GM18519 (cell line): ENCODE measurements at regions not wholly inside any gene's neighbourhood (a gene's known extent, or its start where the extent isn't known, plus 50 kb on each side); places are given as distances from the start of the nearest gene placed in this dataset.
"Not testable (repeated sequence)": the region's sequence is repeated elsewhere in the genome, so short reads cannot be mapped to it uniquely, and the experiment has no call there.

Experiments
- ATAC-seq: cut with Tn5 transposase; IDR thresholded peaks from one replicate; pipeline ENCODE4 v1.9.1; 2021; ENCODE audit warnings: mild to moderate bottlenecking, moderate library complexity; ENCODE audit not compliant: unreplicated experiment, low FRiP score

DNA sequence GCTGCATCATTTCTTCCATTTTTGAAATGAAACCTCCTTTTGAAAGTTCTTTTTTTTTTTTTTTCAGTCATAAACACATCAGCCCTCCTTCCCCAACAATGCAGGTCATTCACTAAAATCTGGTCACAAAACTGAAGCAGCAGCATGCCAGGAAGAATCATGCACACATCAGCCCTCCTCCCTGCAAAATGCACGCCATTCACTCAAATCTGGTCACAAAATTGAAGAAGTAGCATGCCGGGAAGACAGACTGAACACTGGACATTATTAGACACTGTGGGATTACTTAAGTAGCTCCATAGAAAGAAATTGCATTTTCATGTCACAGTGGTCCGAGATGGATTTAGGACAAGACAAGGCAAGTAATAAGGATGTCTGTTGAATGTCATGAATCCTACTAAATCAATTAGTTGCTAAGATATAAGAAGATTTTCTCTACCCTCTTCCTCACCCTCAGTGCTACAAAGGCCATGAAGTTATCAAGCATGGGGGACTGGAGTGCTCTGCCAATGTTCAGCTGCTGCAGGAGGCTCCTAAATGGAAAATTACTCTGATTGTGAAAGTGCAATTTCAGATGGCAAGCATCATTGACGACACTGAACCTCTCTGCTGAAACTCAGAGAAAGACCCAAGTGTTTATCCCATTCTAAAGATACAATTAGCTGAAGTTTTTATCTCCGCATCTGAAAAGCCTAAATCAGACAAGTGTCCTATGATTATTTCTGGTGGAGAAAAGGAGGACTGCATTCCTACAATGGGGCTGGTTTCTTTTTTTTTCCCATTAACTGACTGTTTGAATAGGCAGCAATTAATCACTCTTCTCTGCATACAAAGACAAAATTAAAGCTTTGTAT lies 913.2 kb downstream of the DIAPH3 start:
- ATAC-seq, result no peak

GRCh38 chr13:59259165-59260000 lies 904.3 kb downstream of the DIAPH3 start:
- no peak for ATAC-seq

DNA sequence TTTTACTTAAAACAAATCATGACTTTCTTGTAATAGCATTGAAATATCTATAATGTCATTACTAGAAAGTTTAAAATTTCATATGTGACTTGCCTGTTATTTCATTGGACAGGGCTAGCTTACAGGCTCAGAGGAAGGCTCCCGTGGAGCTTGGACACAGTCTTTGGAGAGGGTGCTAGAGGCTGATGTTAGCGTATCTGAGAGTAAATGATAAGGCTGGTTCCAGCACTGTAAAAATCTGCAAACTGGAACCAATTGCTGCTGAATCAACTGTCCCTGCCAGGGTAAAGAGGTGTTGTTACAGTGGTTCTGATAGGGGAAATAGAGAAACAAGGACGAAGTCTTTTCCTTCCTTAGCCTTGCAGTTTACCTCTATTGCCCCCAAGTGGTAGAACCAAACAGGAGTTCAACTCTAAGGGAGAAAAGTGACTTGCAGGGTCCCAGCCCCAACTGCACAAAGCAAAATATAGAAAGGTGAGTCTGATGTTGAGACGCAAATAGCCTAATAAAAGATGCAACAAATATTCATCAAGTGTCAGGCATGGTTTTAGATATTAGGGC lies 901.7 kb downstream of the DIAPH3 start:
- ATAC-seq, result no peak

- ATAC-seq, result no peak
Observed at GRCh38 chr13:59263531-59263930, 900.2 kb downstream of the DIAPH3 start.

DNA sequence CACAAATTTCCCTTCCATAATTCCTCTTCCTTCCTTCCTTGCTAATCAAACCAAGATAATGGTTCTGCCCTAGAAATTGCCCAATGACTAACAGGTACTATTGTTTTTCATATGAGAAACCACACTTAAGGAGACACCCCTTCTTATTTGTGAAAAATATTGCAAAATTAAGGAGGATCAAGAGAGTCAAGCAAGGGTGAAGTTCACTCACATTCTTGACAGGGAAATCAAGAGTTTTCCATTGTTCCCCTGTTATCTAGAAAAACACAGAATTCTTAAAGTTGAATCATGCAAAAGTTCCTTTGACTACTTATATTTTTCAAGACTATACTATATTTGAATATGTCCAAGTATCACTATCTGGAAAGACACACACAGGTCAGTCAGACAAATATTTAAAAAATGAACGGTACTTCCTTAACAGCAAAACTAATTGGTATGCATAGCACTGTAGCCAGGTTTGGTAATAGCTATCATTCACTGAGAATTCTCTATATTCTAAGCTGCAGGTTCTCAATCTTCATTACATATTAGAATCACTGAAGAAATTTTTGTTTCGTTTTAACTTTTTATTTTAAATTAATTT lies 897.2 kb downstream of the DIAPH3 start:
- ATAC-seq, result no peak

DNA sequence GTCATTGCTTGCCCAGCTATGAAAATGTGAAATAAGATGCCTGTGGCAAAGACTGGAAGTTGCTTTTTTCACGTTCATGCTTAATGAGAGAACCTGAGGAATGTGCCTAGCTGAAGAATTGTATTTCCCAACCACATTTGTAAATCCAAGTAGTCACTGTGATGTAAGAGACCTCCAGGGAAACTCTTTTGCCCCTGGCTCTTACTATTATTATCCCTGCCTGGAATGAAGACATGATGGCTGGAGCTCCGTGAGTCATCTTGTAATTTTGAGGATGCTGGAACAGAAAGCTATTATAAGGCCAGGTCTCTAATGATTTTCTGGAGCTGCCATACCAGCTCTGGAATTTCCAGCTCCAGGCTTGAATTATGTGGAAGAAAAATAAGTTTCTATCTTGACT lies 894.3 kb downstream of the DIAPH3 start:
- no peak for ATAC-seq

- no peak for ATAC-seq
Observed at GRCh38 chr13:59270327-59270726, 893.4 kb downstream of the DIAPH3 start.

DNA sequence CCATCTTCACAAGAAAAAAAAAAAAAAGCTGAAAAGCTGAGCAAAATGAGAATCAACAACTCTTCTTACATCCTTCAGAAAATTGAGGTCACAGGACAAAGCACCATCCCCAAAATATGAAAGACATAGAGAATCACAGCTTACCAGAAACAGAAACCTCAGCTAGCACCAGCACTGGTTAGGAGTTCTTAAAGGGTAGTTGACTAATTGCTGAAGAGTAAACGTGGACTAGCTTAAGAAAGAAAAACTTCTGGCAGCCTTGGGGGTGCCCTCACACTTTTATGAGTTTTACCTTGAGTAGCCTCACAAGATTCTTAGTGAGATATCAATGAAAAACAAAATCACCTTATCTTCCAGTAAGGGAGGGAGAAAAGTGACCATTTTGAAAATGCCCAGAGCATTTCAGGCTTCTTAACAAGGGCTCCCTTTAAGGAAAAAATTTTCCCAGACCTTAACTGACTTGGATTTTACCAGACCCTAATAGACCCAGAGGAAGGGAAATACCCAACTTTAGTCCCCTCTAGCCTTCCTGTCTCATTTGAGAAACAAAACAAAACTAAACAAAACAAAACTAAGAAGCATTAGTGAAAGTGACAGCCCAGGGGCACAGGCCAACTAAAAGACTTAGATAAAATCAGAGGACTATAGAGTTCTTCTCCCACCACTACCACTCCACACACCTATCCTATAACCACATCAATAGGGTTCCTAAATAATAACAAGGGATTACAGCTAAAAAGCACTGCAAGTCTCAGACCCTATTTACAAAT lies 888.6 kb downstream of the DIAPH3 start:
- peak; percentile 63 for ATAC-seq

- no peak for ATAC-seq
Observed at GRCh38 chr13:59276436-59276835, 887.3 kb downstream of the DIAPH3 start.

DNA sequence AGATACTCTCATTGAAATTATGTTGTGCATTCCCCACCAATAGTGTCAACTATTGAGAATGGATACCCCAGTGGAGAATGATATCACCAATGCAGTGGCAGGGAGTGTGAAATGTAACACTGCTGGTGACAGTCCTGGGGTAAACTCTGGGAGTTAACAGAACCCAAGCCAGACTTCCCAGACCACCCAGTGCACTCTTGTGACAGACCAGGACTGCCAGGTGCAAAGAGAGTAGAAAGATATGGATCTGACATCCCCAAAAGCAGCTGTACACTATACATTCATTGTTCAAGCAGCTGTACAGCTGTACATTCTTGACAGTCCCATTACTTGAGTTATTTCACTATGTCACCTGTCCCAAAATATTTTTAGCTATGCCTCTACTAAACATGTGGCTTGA lies 886.6 kb downstream of the DIAPH3 start:
- no peak for ATAC-seq

GRCh38 chr13:59279028-59279427 lies 884.7 kb downstream of the DIAPH3 start:
- ATAC-seq, result no peak

- ATAC-seq, result no peak
Observed at GRCh38 chr13:59279576-59279975, 884.2 kb downstream of the DIAPH3 start.

DNA sequence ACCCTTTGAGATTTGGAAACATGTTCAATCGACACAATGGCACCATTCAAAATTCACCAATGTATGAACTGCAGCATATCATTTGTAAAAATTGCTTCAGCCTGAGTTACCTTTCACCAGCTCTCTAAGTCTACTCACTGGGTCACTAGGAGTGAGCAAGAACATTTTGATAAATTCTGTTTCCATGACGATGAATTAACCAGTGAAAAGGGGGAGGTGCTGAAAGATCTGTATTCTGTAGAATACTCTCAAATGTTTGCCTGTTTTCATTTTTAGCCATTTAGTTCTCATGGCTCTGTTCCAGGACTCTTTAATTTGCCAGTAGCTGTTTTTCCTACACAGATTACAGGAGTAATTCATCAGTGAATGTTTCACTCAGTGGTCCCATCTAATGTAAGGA lies 883.4 kb downstream of the DIAPH3 start:
- no peak for ATAC-seq

GRCh38 chr13:59281453-59281852 lies 882.3 kb downstream of the DIAPH3 start:
- no peak for ATAC-seq

GRCh38 chr13:59292240-59292639 lies 871.5 kb downstream of the DIAPH3 start:
- ATAC-seq, result not testable (repeated sequence)

DNA sequence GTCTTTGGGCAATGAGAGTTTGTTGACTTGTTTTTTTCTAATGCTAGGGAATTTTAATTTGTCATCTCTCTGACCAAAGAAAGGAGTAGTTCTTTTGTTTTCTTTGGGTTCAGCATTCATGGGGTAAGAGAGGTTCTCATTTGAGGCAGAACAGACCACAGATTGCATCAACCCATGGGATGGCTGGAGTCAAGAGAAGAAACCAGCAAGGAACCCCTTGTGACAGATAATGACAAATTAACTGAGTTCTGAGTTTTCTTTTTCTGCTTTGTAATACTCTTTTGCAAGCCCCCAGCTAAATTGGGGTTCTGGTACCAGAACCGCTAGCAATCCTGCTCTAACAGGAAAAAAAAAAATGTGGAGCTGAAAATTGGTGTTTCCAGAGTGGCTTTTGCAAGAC lies 864.1 kb downstream of the DIAPH3 start:
- no peak for ATAC-seq

- ATAC-seq, result no peak
Observed at GRCh38 chr13:59300355-59301173, 863.2 kb downstream of the DIAPH3 start.

GRCh38 chr13:59301174-59301567 lies 862.6 kb downstream of the DIAPH3 start:
- no peak for ATAC-seq

GRCh38 chr13:59303433-59303832 lies 860.3 kb downstream of the DIAPH3 start:
- no peak for ATAC-seq
